GM12872 (cell line): ENCODE measurements at regions not wholly inside any gene's neighbourhood (a gene's known extent, or its start where the extent isn't known, plus 50 kb on each side); places are given as distances from the start of the nearest gene placed in this dataset.

Source experiments
- CTCF ChIP-seq: IDR thresholded peaks from 3 replicates; pipeline ENCODE4 v1.5.1; 2011; ENCODE audit warnings: low read depth, mild to moderate bottlenecking, low read length, moderate library complexity; ENCODE audit not compliant: insufficient read depth

GRCh38 chr12:65646127-65646643, 178.1 kb upstream of the HMGA2 start:
- TF ChIP-seq CTCF = no peak

GRCh38 chr12:65647074-65647473, 177.2 kb upstream of the HMGA2 start:
- TF ChIP-seq CTCF = no peak

GRCh38 chr12:65648461-65648860, 175.8 kb upstream of the HMGA2 start:
- TF ChIP-seq CTCF = no peak

GRCh38 chr12:65649126-65649525, 175.2 kb upstream of the HMGA2 start:
- no peak for TF ChIP-seq CTCF

- TF ChIP-seq CTCF = no peak
Measured at GRCh38 chr12:65651060-65651459, 173.2 kb upstream of the HMGA2 start.

- TF ChIP-seq CTCF = no peak
Measured at GRCh38 chr12:65653321-65653720, 171.0 kb upstream of the HMGA2 start.

GRCh38 chr12:65653946-65654629, 170.2 kb upstream of the HMGA2 start:
- no peak for TF ChIP-seq CTCF
